GM12878 (cell line): ENCODE measurements at regions not wholly inside any gene's neighbourhood (a gene's known extent, or its start where the extent isn't known, plus 50 kb on each side); places are given as distances from the start of the nearest gene placed in this dataset.
A peak's percentile ranks its signal among the peaks of the same experiment; 100 is the strongest.

Experiments
- ATAC-seq: fragments of 200-7000 bp; cut with Tn5 transposase; 3 replicates; pipeline ENCODE4 v1.9.1; 2020; ENCODE audit warnings: mild to moderate bottlenecking, moderate library complexity
- BruUV-seq: library from RNA; stranded (reverse); fragments of 400-500 nt; replicated peaks from 2 replicates; lab custom pipeline; 2021; lab: Mats Ljungman, UMichigan
- CTCF ChIA-PET: fragments of 300-600 bp; sonication (Branson Sonifier 250); formaldehyde crosslinking; extraction: SDS; loops from one replicate; lab custom pipeline; 2021; ENCODE audit warnings: inconsistent platforms; lab: Yijun Ruan, JAX
- POLR2A ChIA-PET: fragments of 350-600 bp; formaldehyde crosslinking; extraction: SDS; loops from one replicate; lab custom pipeline; 2021; ENCODE audit warnings: inconsistent platforms; lab: Charles Lee
- RAD21 ChIA-PET: fragments of 300-600 bp; sonication (Branson Sonifier 250); formaldehyde crosslinking; loops from one replicate; lab custom pipeline; 2023; ENCODE audit warnings: antibody characterized with exemption; ENCODE audit not compliant: unreplicated experiment; lab: Charles Lee
- SMC1A ChIA-PET: fragments of 300-600 bp; sonication (Branson Sonifier 250); formaldehyde crosslinking; loops from one replicate; lab custom pipeline; 2023; ENCODE audit not compliant: unreplicated experiment, uncharacterized antibody; lab: Charles Lee
- DNase-seq: peaks from one replicate; pipeline ENCODE4 v3.0.0-alpha.2; 2011; ENCODE audit warnings: low read depth, low spot score
- FAIRE-seq: peaks from 3 replicates; lab custom pipeline; 2011; peaks lifted over from hg19 to GRCh38; lab: Jason Lieb, UNC
- H2AFZ ChIP-seq: 2 replicates; pipeline ENCODE4 v1.6.0; 2011; ENCODE audit warnings: low read depth, low read length, control low read depth; ENCODE audit not compliant: control insufficient read depth
- H3K27ac ChIP-seq: 2 replicates; pipeline ENCODE4 v1.5.1; 2011; ENCODE audit warnings: control low read depth; ENCODE audit not compliant: control insufficient read depth, insufficient read depth
- H3K27me3 ChIP-seq, 2 experiments: replicated peaks in 1 of 2; 2 replicates each; pipeline versions ENCODE4 v1.6.0 to v1.6.1; 2011; ENCODE audit warnings: low read length in 1 of 2; ENCODE audit not compliant: control insufficient read depth in 2 of 2, insufficient read depth in 2 of 2
- H3K36me3 ChIP-seq, 2 experiments: 2 replicates each; pipeline ENCODE4 v1.5.1; 2011; ENCODE audit warnings: low read length in 1 of 2; ENCODE audit not compliant: control insufficient read depth in 2 of 2, insufficient read depth in 2 of 2
- H3K4me1 ChIP-seq: 2 replicates; pipeline ENCODE4 v1.6.1; 2011; ENCODE audit warnings: mild to moderate bottlenecking, low read length, moderate library complexity, mixed read lengths; ENCODE audit not compliant: control insufficient read depth, insufficient read depth
- H3K4me2 ChIP-seq: 2 replicates; pipeline ENCODE4 v1.6.0; 2011; ENCODE audit warnings: control low read depth; ENCODE audit not compliant: control insufficient read depth, insufficient read depth
- H3K4me3 ChIP-seq: fragments of 200-600 bp; sonication (generic); 2 replicates; pipeline ENCODE4 v1.5.1; 2016
- H3K79me2 ChIP-seq: 2 replicates; pipeline ENCODE4 v1.6.0; 2011; ENCODE audit warnings: low read length; ENCODE audit not compliant: control insufficient read depth, insufficient read depth
- H3K9ac ChIP-seq: 2 replicates; pipeline ENCODE4 v1.8.0; 2011; ENCODE audit warnings: low read length, control low read depth, mixed read lengths; ENCODE audit not compliant: control insufficient read depth, insufficient read depth
- H3K9me3 ChIP-seq: replicated peaks from 3 replicates; pipeline ENCODE4 v1.5.1; 2011; ENCODE audit warnings: mild to moderate bottlenecking, low read length; ENCODE audit not compliant: control insufficient read depth, insufficient read depth
- H4K20me1 ChIP-seq: 2 replicates; pipeline ENCODE4 v1.6.0; 2011; ENCODE audit not compliant: control insufficient read depth, insufficient read depth
- BHLHE40 ChIP-seq, 2 experiments: fragments of 450-650 bp in 1 of 2; IDR thresholded peaks; 2 replicates each; pipeline ENCODE4 v1.6.1; 2011 to 2017; ENCODE audit warnings: low read depth in 2 of 2, borderline replicate concordance in 1 of 2, improper control_type of control experiment in 1 of 2, low read length in 1 of 2, mild to moderate bottlenecking in 1 of 2
- CBX3 ChIP-seq: fragments of 200-600 bp; sonication (generic); IDR thresholded peaks from 2 replicates; pipeline ENCODE4 v1.6.1; 2016; ENCODE audit warnings: low read depth, borderline replicate concordance
- JUNB ChIP-seq: IDR thresholded peaks from 2 replicates; pipeline ENCODE4 v1.6.1; 2016; ENCODE audit warnings: antibody characterized with exemption, mild to moderate bottlenecking
- NR2F1 ChIP-seq: fragments of 450-650 bp; conservative IDR thresholded peaks from 2 replicates; pipeline ENCODE4 v1.6.1; 2017; ENCODE audit warnings: mild to moderate bottlenecking
- NRF1 ChIP-seq: conservative IDR thresholded peaks from 2 replicates; pipeline ENCODE4 v1.6.1; 2011; ENCODE audit warnings: mild to moderate bottlenecking, low read depth, low read length, improper control_type of control experiment
- POU2F2 ChIP-seq: IDR thresholded peaks from 3 replicates; pipeline ENCODE4 v1.6.1; 2011; ENCODE audit warnings: low read depth, mild to moderate bottlenecking, low read length, borderline replicate concordance
- RELB ChIP-seq: fragments of 450-650 bp; IDR thresholded peaks from 2 replicates; pipeline ENCODE4 v1.6.1; 2017; ENCODE audit warnings: low read depth, mild to moderate bottlenecking, moderate library complexity
- RFX5 ChIP-seq: IDR thresholded peaks from 2 replicates; pipeline ENCODE4 v1.6.1; 2011; ENCODE audit warnings: low read depth, low read length, improper control_type of control experiment
- SKIL ChIP-seq: fragments of 450-650 bp; IDR thresholded peaks from 2 replicates; pipeline ENCODE4 v1.6.1; 2017; ENCODE audit warnings: mild to moderate bottlenecking, low read depth, inconsistent platforms; ENCODE audit not compliant: poor library complexity, severe bottlenecking
- SMAD5 ChIP-seq: IDR thresholded peaks from 2 replicates; pipeline ENCODE4 v1.6.1; 2016; ENCODE audit warnings: antibody characterized with exemption, low read depth
- TCF12 ChIP-seq: IDR thresholded peaks from 2 replicates; pipeline ENCODE4 v1.6.1; 2011; ENCODE audit warnings: low read depth, mild to moderate bottlenecking, low read length
- TCF7 ChIP-seq: IDR thresholded peaks from 2 replicates; pipeline ENCODE4 v1.6.1; 2014; ENCODE audit warnings: antibody characterized with exemption, borderline replicate concordance
- ZSCAN29 ChIP-seq: fragments of 450-650 bp; IDR thresholded peaks from 2 replicates; pipeline ENCODE4 v1.6.1; 2017; ENCODE audit warnings: mild to moderate bottlenecking, moderate library complexity
- WGBS: methylation state at CpG from one replicate; pipeline ENCODE4 v1.1.6; 2016; ENCODE audit warnings: low lambda C conversion rate; ENCODE audit not compliant: insufficient replicate concordance, insufficient coverage; ENCODE audit errors: missing lambda C conversion rate; 5-methylcytosine and 5-hydroxymethylcytosine counted together
- in situ Hi-C: fragments of 300-500 bp; cut with MboI; formaldehyde crosslinking; loops from 9 replicates; pipeline ENCODE4 v1.14.3; 2018; ENCODE audit warnings: mixed read lengths
- intact Hi-C: fragments of 100-400 bp; cut with micrococcal nuclease; formaldehyde crosslinking; loops from one replicate; pipeline ENCODE4 v1.14.2; 2022; ENCODE audit not compliant: unreplicated experiment

GRCh38 chr17:13395346-13395745, 206.4 kb downstream of the HS3ST3A1 start:
- TF ChIP-seq NR2F1 (peak; percentile 32; the same call in 1 of the 2 replicates), POU2F2 (no peak), ZSCAN29 (no peak)
- no TSS peak for BruUV-seq
- SMC1A ChIA-PET, result interaction anchor here (1.4 kb wide), 1 partner anchor 124 kb away, joined by 4 read pairs; no protein-coding TSS in a partner anchor
- POLR2A ChIA-PET, result interaction anchor here (0.5 kb wide), 1 partner anchor 162 kb away, joined by 4 read pairs; no protein-coding TSS in a partner anchor
- in situ Hi-C loops (no loop called here), intact Hi-C loops (loop anchor here (10.0 kb wide), 1 partner anchor 109 kb away; no protein-coding TSS in a partner anchor)
- Histone ChIP-seq H3K9ac (no peak overlapping the region), H3K9me3 (no peaks in the 10 kb centered on the region), H3K27ac (no peak overlapping the region), H3K36me3 (no peaks in the 10 kb centered on the region), H3K4me2 (no peak overlapping the region), H3K4me3 (no peak overlapping the region), H3K4me1 (no peaks in the 10 kb centered on the region), H2AFZ (no peak overlapping the region), H4K20me1 (no peaks in the 10 kb centered on the region), H3K27me3 (no peaks in the 10 kb centered on the region), H3K79me2 (no peaks in the 10 kb centered on the region)
- DNase-seq, result no peak
- RAD21 ChIA-PET, result no interaction called here
- no peak for FAIRE-seq
- WGBS, result 28% methylated on average over 8 of the region's 8 CpGs
- no peak for ATAC-seq
- CTCF ChIA-PET, result interaction anchor here (0.6 kb wide), 1 partner anchor 40 kb away, joined by 3 read pairs; no protein-coding TSS in a partner anchor

GRCh38 chr17:13393841-13394710, 207.7 kb downstream of the HS3ST3A1 start:
- intact Hi-C loops, result loop anchor here (10.0 kb wide), 1 partner anchor 111 kb away; no protein-coding TSS in a partner anchor
- Histone ChIP-seq H3K4me2 (no peak overlapping the region), H3K79me2 (no peaks in the 10 kb centered on the region), H4K20me1 (no peaks in the 10 kb centered on the region), H3K36me3 (no peaks in the 10 kb centered on the region), H3K4me1 (no peaks in the 10 kb centered on the region), H3K9me3 (no peaks in the 10 kb centered on the region), H2AFZ (no peak overlapping the region), H3K27me3 (no peaks in the 10 kb centered on the region), H3K4me3 (no peak overlapping the region), H3K27ac (no peak overlapping the region), H3K9ac (no peak overlapping the region)
- DNase-seq, result no peak
- WGBS, result 30% methylated on average over 12 of the region's 12 CpGs
- no peak for FAIRE-seq
- ChIA-PET POLR2A (interaction anchor here (0.8 kb wide), 1 partner anchor 59 kb away, joined by 3 read pairs; no protein-coding TSS in a partner anchor), RAD21 (interaction anchor here (0.5 kb wide), 1 partner anchor 115 kb away, joined by 3 read pairs; no protein-coding TSS in a partner anchor), CTCF (no interaction called here), SMC1A (interaction anchor here (0.6 to 1.4 kb wide), 3 partner anchors 10 to 126 kb away, joined by 3 to 4 read pairs (median 3); no protein-coding TSS in a partner anchor)
- BruUV-seq, result no TSS peak
- no peak for ATAC-seq
- in situ Hi-C loops, result no loop called here
- TF ChIP-seq TCF12 (no peak), NRF1 (no peak), BHLHE40 (IDR thresholded peaks at IDR 0.05; ENCODE audit: borderline replicate concordance in 1 of 2, low read depth in 2 of 2, low read length in 1 of 2) (no peak), JUNB (no peak), RELB (no peak), RFX5 (no peak), TCF7 (no peak), SKIL (no peak), SMAD5 (no peak), CBX3 (no peak)
